ENCODE measurements at regions not wholly inside any gene's neighbourhood (a gene's known extent, or its start where the extent isn't known, plus 50 kb on each side); places are given as distances from the start of the nearest gene placed in this dataset.

DNA sequence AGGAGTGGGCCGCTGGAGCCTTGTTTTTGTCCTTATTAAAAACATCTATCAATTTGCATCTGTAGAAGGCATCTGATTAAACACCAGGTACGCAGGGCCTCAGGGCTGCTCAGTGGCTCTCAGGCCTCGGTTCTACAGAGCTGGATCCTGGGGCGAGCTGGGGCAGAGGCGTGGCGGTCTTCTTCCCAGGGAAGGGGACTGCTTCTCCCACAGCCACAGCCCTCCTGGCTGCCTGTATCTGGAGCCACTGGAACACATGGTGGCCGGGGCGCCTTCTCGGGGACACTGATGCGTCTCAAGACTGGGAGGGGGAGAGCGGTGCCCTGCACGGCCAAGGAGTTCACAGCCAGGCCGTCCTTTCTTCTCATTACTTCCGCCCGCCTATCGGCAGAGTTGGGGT lies 1178.2 kb downstream of the BRD1 start:
- RAD21 ChIA-PET (ENCODE audit: low non-redundant PET in 1 of 2, low total read pairs in 2 of 2, uncharacterized antibody in 2 of 2, unreplicated experiment in 2 of 2), result no interaction called here
- TF ChIP-seq CBX3 (IDR thresholded peaks at IDR 0.05; ENCODE audit: low read depth) (no peak), SIN3A (IDR thresholded peaks at IDR 0.05; ENCODE audit: low read depth) (no peak), SRF (IDR thresholded peaks at IDR 0.05; ENCODE audit: low read depth) (no peak), POLR2A (IDR thresholded peaks at IDR 0.05; ENCODE audit: borderline replicate concordance, extremely low read depth, insufficient read depth, insufficient read length) (no peak), EGR1 (IDR thresholded peaks at IDR 0.05; ENCODE audit: low read depth) (no peak), EZH2phosphoT487 (IDR thresholded peaks at IDR 0.05; ENCODE audit: borderline replicate concordance) (no peak), EZH2 (IDR thresholded peaks at IDR 0.05) (no peak), CEBPB (IDR thresholded peaks at IDR 0.05; ENCODE audit: low read depth) (no peak), TCF7L2 (IDR thresholded peaks at IDR 0.05; ENCODE audit: borderline replicate concordance, extremely low read depth, insufficient read depth, insufficient read length) (no peak), RAD21 (IDR thresholded peaks at IDR 0.05; ENCODE audit: low read depth) (no peak), SP1 (IDR thresholded peaks at IDR 0.05; ENCODE audit: low read depth) (no peak), FOSL1 (IDR thresholded peaks at IDR 0.05; ENCODE audit: low read depth) (no peak), ZNF274 (IDR thresholded peaks at IDR 0.05; ENCODE audit: low read depth, low read length) (no peak)
- TF ChIP-seq, protein P1, sequence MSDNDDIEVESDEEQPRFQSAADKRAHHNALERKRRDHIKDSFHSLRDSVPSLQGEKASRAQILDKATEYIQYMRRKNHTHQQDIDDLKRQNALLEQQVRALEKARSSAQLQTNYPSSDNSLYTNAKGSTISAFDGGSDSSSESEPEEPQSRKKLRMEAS (IDR thresholded peaks at IDR 0.05), result no peak
- TF ChIP-seq, protein P2, sequence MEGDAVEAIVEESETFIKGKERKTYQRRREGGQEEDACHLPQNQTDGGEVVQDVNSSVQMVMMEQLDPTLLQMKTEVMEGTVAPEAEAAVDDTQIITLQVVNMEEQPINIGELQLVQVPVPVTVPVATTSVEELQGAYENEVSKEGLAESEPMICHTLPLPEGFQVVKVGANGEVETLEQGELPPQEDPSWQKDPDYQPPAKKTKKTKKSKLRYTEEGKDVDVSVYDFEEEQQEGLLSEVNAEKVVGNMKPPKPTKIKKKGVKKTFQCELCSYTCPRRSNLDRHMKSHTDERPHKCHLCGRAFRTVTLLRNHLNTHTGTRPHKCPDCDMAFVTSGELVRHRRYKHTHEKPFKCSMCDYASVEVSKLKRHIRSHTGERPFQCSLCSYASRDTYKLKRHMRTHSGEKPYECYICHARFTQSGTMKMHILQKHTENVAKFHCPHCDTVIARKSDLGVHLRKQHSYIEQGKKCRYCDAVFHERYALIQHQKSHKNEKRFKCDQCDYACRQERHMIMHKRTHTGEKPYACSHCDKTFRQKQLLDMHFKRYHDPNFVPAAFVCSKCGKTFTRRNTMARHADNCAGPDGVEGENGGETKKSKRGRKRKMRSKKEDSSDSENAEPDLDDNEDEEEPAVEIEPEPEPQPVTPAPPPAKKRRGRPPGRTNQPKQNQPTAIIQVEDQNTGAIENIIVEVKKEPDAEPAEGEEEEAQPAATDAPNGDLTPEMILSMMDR (IDR thresholded peaks at IDR 0.05 in 2 of 3, conservative IDR thresholded peaks at IDR 0.05 in 1 of 3; ENCODE audit: borderline replicate concordance in 1 of 3, insufficient read depth in 1 of 3, low read depth in 2 of 3, low read length in 2 of 3), result no peak
- TF ChIP-seq, protein P3, sequence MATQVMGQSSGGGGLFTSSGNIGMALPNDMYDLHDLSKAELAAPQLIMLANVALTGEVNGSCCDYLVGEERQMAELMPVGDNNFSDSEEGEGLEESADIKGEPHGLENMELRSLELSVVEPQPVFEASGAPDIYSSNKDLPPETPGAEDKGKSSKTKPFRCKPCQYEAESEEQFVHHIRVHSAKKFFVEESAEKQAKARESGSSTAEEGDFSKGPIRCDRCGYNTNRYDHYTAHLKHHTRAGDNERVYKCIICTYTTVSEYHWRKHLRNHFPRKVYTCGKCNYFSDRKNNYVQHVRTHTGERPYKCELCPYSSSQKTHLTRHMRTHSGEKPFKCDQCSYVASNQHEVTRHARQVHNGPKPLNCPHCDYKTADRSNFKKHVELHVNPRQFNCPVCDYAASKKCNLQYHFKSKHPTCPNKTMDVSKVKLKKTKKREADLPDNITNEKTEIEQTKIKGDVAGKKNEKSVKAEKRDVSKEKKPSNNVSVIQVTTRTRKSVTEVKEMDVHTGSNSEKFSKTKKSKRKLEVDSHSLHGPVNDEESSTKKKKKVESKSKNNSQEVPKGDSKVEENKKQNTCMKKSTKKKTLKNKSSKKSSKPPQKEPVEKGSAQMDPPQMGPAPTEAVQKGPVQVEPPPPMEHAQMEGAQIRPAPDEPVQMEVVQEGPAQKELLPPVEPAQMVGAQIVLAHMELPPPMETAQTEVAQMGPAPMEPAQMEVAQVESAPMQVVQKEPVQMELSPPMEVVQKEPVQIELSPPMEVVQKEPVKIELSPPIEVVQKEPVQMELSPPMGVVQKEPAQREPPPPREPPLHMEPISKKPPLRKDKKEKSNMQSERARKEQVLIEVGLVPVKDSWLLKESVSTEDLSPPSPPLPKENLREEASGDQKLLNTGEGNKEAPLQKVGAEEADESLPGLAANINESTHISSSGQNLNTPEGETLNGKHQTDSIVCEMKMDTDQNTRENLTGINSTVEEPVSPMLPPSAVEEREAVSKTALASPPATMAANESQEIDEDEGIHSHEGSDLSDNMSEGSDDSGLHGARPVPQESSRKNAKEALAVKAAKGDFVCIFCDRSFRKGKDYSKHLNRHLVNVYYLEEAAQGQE (IDR thresholded peaks at IDR 0.05; ENCODE audit: low read depth), result no peak
- TF ChIP-seq, protein P4, sequence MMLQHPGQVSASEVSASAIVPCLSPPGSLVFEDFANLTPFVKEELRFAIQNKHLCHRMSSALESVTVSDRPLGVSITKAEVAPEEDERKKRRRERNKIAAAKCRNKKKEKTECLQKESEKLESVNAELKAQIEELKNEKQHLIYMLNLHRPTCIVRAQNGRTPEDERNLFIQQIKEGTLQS (IDR thresholded peaks at IDR 0.05), result no peak
- no peaks in the 10 kb centered on the region for H3K9me3 ChIP-seq (ENCODE audit: control insufficient read depth in 1 of 2, insufficient read depth in 1 of 2, low read depth in 1 of 2, low read length in 2 of 2)
- no peaks in the 10 kb centered on the region for H3K4me1 ChIP-seq (ENCODE audit: control insufficient read depth in 1 of 2, insufficient read depth in 2 of 2, low read length in 2 of 2)
- no TSS peak for BruUV-seq (replicated peaks)
- POLR2A ChIA-PET, result no interaction called here
- H3K9me2 ChIP-seq (ENCODE audit: insufficient read depth), result no peaks in the 10 kb centered on the region
- H3K9ac ChIP-seq (ENCODE audit: low read length), result no peak overlapping the region
- intact Hi-C loops (cut with micrococcal nuclease), result no loop called here
- ATAC-seq (no peak), DNase-seq (ENCODE audit: low read depth, low spot score) (no peak)
- no peak overlapping the region for H2AFZ ChIP-seq (ENCODE audit: low read depth, low read length, poor library complexity, severe bottlenecking)
- no peaks in the 10 kb centered on the region for H3K79me2 ChIP-seq (ENCODE audit: insufficient read depth, low read length)
- no peaks in the 10 kb centered on the region for H4K20me1 ChIP-seq (ENCODE audit: insufficient read depth)
- H3K4me2 ChIP-seq (ENCODE audit: low read length), result no peak overlapping the region
- CTCF ChIA-PET, result no interaction called here
- H3K27me3 ChIP-seq (ENCODE audit: insufficient read depth, low read length), result no peaks in the 10 kb centered on the region
- no peaks in the 10 kb centered on the region for H3K36me3 ChIP-seq (ENCODE audit: control insufficient read depth in 1 of 2, insufficient read depth in 2 of 2, low read length in 2 of 2)
- no peak overlapping the region for H3K4me3 ChIP-seq (replicated peaks in 1 of 2; ENCODE audit: low read depth in 1 of 2, low read length in 2 of 2)
- no peak overlapping the region for H3K27ac ChIP-seq (ENCODE audit: low read depth, low read length)
